ENCODE measurements at regions not wholly inside any gene's neighbourhood (a gene's known extent, or its start where the extent isn't known, plus 50 kb on each side); places are given as distances from the start of the nearest gene placed in this dataset.
"Not testable (repeated sequence)": the region's sequence is repeated elsewhere in the genome, so short reads cannot be mapped to it uniquely, and the experiment has no call there.

DNA sequence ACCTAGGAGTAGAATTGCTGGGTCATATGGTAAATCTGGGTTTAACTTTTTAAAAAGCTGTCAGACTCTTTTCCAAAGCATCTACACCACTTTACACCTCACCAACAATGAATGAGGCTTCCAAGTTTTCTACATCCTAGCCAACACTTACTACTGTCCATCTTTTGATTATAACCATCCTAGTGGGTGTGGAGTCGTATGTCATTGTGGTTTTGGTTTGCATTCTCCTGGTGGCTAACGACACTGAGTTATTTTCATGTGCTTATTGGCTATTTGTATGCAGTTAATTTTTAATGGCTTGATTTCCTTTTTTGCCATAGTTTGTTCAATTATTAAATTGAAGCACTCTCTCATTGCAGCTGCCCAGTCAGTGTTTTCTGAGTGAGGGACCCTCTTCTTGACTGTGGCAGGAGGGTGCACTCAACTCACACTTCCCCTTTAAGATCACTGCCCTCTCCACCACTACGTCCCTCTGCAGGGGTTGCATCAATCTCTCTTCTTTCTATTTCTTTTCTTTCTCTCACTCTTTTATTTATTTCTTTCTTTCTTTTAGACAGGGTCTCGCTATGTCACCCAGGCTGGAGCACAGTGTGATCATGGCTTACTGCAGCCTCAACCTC, 182.3 kb downstream of the C9orf152 start:
- DNase-seq (ENCODE audit: low read depth), result no peak

DNA sequence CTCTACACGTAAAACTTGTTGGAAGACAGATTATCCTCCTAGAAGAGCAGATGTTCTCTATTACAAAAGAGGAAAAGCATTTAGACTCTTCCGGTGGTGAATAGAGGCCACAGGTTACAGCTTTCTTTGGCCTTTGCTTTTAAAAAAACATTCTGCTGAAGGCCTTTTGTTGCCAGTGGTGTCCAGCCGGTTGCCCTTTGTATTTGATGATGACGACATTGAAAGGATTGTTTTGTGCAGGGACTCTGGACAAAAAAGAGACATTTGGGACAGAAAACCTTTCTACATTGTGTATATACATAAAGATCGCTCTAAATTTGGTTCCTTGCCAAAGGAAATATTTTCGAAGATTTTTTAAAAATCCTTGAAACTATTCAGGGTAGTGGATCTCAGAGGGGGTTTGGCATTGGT, 180.3 kb downstream of the C9orf152 start:
- DNase-seq (ENCODE audit: low read depth), result peak; percentile 47

DNA sequence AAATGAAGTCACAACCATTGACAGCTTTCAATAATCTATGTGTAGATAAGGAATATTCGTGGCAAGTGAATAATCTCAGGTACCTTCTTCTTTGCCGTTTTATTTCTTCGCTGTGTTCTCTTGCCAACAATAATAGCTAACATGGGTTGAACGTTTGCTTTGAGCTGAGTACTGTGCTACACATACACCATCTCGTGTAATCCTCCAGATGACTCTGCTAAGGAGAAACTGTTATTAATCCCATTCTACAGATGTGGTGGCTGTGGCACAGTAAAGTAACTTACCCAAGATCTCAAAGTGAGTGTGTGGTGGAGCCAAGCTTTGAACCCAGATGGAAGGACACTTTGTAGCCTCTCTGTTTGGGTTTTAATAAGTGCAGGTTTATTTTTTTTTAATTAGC, 179.7 kb downstream of the C9orf152 start:
- no peak for DNase-seq (ENCODE audit: low read depth)

DNA sequence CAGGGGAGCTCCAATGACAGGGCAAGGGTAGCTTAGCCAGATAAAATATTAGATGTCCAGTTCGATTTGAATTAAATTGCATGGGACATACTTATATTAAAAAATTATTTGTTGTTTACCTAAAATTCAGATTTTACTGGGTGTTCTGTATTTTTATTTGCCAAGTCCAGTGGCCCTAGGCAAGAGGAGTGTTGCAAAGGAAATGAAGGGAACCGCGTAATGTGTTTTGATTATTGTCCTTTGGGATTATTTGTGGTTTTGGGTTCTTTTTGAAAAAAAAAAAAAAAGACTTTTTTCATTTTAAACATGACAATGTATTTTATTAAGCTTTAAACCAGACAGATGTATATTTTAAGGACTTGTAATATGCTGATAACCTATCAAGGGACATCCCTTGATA, 179.3 kb downstream of the C9orf152 start:
- DNase-seq (ENCODE audit: low read depth), result no peak

DNA sequence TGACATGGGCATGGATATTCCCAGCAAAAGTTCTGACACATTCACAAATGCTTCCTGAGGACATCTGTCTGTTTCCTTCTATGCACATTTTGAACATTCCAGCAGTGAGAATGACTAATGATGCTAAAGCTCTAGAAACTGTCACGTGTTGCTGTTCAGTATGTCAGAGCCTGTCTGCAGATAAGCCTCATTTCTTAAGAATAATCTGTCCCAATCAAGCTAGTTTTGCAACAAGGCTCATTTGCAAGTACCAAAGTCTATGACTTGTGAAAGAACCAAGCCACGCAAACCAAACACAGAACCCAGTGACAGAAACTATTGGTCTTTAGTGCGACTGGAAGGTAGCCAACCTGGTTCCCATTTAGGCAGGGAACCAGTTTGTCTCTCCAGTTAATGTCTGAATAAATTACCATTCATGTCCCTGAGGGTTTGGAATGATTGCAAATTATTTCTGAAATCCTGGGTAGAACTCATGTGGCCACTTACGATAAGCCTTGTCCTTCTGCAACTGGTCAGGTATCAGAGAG, 178.5 kb downstream of the C9orf152 start:
- DNase-seq (ENCODE audit: low read depth), result peak; percentile 80

DNA sequence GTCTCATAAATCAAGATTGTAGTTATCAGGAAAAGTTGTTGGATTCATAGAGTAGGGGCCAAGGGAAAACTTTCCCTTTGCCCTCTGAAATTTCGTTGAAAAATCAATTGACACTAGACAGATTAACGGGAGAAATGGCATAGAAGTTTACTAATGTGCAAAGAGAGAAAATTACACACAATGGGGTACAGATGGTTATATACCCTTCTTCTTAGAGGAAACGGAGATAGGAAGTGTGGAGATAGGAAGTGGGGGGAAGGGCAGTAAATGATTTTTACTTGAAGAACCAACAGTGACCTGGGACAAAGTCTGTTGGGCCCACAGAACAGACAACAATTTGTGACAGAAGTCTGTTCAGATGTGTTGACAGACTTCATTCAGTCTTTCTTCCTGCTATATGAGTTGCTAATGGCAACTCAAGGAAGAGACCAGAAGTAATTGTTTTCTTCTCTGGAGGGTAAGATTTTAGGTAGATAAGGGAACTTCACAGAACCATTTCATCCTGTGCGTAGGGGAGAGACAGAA, 177.9 kb downstream of the C9orf152 start:
- DNase-seq (ENCODE audit: low read depth), result no peak

DNA sequence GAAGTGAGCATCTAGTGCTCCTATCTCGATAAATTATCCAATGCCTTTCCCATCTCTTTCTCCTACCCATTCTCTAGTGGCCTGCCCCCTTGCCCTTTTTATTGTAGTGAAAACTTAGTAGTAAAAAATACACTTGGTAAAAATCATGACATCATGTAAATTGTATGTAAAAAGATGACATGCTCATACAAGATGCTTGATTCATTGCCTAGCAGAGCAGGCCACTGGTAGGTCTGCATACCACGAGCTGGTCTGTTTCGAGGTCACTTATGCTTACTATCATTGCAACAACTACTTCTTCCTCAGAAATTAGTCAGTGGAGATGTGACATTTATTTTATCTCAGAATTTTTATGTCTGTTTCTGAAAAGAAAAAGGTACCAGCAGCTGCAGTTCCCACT, 177.3 kb downstream of the C9orf152 start:
- no peak for DNase-seq (ENCODE audit: low read depth)

DNA sequence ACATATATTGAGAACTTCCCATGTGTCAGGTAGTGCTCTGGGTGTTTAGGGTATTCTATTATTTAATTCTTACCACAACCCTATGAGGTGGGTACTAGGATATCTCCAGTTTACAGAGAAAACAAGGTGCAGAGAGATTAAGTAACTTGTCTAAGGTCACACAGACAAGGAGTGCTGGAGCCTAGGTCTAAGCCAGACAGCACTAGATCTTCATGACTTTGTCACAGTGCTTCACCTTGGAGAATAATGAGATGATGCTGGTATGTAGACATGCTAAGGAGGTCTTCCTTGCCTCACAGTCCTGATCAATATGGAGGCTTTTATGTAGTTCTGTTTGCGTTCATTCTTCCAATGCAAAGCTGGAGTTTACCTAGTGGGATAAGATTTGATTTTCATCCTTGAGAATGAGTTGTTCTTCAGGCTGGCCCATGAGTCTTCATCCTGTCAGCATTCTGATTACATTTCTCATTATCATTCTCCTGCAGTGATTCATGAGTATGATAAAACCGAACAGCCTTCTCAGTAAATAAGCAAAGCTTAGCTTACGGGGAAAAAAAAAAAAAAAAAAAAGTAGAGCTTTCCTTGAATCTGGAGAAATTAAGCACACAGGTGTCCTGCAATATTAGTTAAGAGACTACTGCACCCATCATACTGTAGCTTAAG, 176.3 kb downstream of the C9orf152 start:
- peak; percentile 54 for DNase-seq (ENCODE audit: low read depth)

DNA sequence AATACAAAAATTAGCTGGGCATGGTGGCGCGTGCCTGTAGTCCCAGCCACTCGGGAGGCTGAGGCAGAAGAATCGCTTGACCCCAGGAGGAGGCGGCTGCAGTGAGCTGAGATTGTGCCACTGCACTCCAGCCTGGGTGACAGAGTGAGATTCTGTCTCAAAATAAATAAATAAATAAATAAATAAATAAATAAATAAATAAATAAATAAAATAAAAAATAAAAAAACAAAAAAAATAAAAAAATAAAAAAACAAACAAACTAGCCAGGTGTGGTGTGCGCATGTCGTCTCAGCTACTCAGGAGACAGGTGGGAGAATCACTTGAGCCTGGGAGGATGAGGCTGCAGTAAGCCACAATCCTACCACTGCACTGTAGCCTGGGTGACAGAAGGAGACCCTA, 175.4 kb downstream of the C9orf152 start:
- not testable (repeated sequence) for DNase-seq (ENCODE audit: low read depth)

DNA sequence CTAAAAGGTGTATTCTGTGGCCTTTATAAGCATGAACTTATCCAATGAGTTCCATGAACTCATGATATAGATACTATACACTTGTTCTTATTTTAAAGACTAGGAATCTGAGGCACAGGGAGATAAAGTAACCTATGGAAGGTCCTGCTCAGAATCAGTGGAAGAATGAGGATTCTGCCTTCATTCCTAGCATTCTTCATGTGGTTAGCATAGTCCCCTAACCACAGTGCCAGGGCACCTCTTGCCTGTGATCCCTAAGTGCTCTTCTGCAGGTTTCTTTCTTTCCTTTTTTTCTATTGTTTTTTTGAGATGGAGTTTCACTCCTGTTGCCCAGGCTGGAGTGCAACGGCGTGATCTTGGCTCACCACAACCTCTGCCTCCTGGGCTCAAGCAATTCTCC, 174.1 kb downstream of the C9orf152 start:
- DNase-seq (ENCODE audit: low read depth), result no peak

DNA sequence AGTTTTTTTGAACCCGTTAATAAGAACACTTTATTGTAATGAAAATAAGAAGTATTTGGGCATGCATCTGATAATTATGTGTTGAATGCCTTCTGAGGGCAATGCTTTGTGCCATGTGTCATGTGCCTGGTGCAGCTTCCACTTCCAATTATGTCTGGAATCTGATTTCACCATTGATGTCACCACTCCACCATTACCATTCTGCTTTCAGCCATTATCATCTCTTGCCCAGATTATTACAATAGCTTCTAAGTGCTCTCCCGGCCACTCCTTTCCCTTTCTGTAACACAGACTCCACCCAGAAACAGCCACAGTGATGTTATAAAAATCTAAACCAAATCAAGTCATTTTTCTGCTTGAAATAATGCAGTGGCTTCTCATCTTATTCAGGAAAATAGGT, 171.7 kb downstream of the C9orf152 start:
- DNase-seq (ENCODE audit: low read depth), result no peak

DNA sequence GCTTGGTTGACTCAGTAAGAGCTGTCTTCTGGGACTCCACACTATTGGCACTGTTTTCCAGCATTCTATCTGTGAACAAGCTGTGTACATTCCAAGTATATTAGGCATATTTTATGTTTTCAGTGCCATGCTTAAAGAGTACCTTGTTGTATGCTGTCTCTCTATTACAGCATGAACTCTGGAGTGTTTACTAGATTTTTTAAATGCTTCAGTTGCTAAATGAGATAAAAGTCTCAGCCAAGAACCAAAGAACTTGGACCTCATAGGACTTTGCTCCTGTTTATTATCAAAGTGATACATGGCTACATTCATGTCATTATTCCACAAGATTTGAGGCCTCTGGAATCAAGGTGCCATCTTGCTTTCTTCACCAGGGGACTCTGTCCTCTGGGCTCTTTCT, 167.2 kb downstream of the C9orf152 start:
- no peak for DNase-seq (ENCODE audit: low read depth)

DNA sequence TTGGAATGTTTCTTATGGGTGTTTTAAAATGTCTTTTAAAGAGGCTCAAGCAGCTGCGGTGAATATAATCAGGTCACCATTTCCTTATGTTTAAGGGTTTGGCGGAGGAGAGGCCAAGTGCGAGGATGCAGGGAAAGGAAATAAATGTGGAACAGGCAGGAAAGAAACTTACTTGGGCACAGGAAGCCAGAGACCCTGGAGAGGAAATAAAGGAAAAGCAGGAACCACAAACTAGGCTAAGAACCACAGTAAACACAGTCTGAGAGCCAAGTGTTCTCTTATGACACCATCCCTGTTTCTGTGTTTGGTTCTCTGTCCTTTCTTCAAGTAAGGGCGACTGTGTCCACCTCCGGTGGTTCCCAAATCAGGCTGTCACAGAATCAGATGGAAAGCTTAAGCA, 166.5 kb downstream of the C9orf152 start:
- DNase-seq (ENCODE audit: low read depth), result no peak

DNA sequence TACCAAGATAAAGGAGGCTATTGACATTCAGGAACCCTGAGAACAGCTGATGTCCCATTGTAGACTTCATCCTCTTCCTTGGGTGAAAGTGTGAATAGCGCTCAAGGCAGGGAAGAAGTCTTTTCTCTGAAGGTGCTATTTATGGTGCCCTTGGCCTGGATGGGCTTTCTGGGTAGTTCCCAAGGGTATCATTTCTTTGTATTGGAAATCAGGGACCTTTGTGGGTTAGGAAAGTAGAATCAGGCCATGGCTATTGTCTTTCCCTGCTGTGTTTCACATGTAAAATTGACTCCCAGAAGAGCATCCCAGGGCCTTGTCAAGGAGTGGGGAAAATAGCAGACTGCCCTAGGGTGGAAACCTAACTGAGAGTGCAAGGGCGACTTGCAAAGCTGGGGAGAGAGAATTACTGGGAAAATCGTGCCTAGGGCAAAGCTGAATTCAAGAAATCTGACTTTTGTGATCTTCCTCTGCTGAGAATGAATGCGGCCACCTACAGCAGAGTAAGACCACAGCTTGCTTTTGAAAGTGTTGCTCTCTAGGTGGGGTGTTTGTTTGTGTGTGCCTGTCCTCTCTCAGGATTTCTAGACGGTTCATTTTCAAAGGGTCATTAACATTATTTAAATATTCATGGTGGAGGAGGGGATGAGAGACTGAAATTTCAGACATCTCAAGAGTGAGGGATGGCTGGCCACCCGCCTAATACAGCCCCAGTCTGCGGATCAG, 160.6 kb downstream of the C9orf152 start:
- no peak for DNase-seq (ENCODE audit: low read depth)

DNA sequence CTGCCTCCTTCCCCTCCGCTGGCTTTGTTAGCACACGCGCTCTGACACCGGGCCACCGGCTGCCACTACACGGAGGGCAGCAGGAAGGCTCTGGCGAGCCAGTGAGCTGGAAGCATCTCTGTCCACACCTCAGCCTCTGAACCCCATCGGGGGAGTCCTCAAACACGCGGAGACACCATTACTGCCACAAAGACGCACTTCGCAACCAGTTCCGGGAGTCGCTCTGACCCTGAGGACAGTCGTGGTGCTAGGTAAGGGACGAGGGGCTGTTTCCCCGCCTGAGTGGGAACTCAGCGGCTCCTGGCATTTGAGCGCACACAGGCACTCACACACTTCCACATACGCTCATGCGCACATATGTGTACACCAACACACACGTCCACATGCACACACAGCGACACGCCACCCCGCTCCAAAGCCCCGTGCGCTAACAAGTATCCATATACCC, 160.0 kb downstream of the C9orf152 start:
- no peak for DNase-seq (ENCODE audit: low read depth)

DNA sequence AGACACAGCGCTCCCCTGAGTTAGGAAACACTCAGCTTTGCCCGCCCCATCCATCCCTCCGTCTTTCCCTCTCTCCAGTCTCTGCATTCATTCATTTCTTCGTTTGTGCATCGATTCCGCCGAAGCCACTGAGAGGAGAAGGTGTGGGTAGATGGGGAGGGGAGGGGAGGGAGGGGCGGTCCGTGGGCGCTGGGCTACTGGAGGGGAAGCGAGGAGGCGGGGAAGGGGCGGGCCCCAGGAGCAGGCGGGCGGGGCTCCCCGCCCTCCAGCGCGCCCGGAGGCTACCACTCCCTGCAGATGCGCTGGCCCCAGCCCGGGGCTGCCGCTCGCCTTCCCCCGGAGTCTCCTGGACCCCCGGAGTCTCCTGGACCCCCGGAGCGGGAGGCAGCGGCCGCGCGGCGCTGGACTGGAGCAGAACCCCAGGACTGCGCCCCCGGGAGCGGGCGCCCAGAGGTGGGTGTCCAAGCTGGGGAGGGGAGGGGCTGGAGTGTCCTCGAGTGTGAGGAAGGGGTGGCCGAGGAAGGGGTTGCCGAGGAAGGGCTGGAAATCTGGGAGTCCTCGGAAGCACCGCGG, 159.5 kb downstream of the C9orf152 start:
- DNase-seq (ENCODE audit: low read depth), result no peak

DNA sequence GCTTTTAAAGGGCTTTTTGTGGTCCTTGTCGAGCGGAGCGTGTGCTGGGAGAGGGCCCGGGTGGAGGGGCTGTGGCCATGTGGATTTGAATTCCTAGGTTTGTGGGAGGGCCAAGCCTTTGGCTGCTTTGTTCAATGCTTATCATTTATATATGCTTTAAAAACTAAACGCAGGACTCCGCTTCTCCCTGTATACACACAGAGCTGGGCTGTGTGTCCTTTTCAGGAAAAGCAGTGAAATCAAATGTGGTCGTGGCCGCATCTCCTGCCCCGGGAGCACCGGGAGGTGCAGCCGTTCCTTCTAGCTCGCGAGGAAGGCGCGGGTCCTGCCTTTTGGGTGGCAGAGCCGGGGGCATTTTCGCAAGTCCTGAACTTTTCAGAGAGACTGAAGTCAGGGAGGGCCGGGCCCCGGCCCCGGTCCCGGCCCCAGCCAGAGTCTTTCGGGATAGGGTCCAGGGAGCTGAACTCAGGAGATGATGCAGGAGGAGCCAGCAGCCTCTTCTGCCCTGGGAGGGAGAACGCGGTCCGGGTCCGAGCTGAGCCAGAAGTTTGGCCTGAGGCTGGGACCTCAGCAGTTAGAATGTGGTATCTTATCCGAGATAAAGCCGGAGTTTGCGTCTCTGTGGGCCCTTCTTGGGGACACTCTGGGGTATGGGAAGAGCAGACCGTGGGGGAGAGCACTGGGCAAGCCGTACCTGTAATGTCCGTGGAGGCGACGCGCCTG, 158.8 kb downstream of the C9orf152 start:
- DNase-seq (ENCODE audit: low read depth), result no peak

DNA sequence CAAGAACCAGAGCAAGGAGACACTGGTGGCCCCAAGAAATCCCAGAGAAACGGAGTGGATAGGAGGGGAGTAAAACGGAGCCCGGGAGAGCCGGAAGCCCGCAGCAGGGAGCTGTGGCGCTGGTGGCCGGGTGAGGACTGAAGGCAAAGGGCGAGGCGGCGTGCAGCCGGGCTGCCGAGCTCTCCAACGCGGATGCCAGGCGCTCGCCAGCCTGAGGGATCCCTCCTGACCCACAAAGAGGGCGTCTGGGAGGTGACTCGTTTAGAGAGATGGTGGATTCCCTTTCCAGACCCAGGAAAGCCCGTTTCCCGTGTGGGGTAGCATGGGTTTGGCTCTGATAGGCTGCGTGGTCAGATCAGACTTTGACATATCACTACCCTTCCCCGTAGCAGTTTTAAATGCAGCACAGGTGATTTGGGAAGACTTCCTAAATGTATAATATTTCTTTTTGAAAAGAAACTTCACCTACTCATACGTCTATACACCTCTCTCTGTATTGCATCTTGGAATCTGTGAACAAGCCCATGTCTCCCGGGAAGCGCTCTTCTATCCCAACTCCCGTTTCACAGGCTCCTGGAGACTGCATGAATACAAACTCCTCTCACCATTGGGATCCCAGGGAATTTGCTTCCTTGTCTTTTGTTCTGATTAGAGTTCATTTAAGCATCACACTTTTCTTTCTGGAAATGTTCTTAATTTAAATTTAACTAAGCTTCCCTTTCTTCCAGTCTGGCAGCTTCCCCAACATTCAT, 158.1 kb downstream of the C9orf152 start:
- DNase-seq (ENCODE audit: low read depth), result no peak

DNA sequence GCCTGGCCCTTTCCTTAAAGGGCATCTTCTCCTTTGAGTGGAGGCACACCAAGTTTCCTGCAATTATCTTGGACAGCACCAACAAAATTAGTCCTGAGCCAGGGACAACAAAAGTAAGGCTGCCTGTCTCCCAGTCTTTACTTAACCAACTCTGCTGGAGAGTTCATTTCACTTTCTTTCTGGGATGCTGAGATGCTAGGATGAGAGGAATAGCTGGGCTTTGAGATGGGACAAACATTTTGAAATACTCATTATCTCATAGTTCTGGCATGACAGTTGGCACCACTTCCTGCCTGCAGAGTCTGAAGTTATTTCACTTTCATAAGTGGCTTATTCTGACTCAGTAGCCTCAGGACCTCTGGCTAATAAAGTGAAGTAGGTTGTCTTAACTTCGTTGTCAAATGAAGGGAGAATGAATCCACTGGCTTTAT, 157.0 kb downstream of the C9orf152 start:
- DNase-seq (ENCODE audit: low read depth), result peak; percentile 86

DNA sequence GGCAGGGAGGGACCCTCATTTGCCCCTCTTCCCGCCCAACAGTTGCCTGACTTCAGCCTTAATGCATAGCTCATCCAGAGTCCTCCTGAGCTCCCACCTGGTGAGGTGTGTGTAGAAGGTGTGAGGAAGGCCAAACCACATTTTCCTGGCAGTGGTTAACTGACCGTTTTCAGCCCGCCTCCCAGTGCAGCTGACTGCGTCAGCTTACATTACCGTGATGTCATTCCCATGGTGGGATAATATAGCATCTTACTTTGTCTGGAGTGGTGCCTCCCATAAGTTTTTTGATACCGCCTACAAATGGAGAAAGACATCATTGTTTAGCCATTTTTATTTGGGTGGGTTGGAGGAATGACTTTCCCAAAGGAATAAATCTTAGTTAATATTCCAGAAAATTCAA, 151.9 kb downstream of the C9orf152 start:
- DNase-seq (ENCODE audit: low read depth), result no peak
